ENCODE measurements at regions not wholly inside any gene's neighbourhood (a gene's known extent, or its start where the extent isn't known, plus 50 kb on each side); places are given as distances from the start of the nearest gene placed in this dataset.

DNA sequence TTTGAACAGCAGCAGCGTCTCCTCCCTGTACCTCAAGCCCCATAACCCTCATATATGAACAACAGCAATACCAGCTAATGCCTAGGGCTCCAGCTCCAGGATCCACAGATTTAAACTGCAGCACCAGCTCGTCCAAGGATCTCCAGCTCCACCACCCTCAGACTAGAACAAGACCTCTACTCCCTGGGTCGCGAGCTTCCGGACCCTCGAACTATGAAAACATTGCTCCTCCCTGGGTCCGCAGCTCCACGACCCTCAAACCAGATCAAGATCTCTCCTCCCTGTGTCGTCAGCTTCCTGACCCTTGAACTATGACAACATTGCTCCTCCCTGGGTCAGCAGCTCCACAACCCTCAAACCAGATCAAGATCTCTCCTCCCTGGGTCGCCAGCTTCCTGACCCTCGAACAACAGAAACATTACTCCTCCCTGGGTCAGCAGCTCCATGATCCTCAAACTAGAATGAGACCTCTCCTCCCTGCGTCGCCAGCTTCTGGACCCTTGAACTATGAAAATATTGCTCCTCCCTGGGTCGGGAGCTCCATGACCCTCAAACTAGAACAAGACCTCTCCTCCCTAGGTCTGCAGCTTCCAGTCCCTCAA, 339.0 kb upstream of the SULF2 start:
- TF ChIP-seq, protein P1, sequence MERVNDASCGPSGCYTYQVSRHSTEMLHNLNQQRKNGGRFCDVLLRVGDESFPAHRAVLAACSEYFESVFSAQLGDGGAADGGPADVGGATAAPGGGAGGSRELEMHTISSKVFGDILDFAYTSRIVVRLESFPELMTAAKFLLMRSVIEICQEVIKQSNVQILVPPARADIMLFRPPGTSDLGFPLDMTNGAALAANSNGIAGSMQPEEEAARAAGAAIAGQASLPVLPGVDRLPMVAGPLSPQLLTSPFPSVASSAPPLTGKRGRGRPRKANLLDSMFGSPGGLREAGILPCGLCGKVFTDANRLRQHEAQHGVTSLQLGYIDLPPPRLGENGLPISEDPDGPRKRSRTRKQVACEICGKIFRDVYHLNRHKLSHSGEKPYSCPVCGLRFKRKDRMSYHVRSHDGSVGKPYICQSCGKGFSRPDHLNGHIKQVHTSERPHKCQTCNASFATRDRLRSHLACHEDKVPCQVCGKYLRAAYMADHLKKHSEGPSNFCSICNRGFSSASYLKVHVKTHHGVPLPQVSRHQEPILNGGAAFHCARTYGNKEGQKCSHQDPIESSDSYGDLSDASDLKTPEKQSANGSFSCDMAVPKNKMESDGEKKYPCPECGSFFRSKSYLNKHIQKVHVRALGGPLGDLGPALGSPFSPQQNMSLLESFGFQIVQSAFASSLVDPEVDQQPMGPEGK (CRISPR knock-in tag; IDR thresholded peaks at IDR 0.05; ENCODE audit: borderline replicate concordance), result no peak
- TF ChIP-seq RARB (CRISPR knock-in tag; IDR thresholded peaks at IDR 0.05), result no peak
- TF ChIP-seq CSRNP3 (CRISPR knock-in tag; IDR thresholded peaks at IDR 0.05), result no peak
- TF ChIP-seq ZNF565 (CRISPR knock-in tag; conservative IDR thresholded peaks at IDR 0.05; ENCODE audit: low read depth), result no peak
- TF ChIP-seq PPARA (CRISPR knock-in tag; IDR thresholded peaks at IDR 0.05; ENCODE audit: borderline replicate concordance), result no peak
- no peak for TF ChIP-seq ESRRG (CRISPR knock-in tag; IDR thresholded peaks at IDR 0.05)
- no peak for TF ChIP-seq ARNTL (CRISPR knock-in tag; IDR thresholded peaks at IDR 0.05; ENCODE audit: borderline replicate concordance, low read depth)
- no peak for TF ChIP-seq TCF4 (CRISPR knock-in tag; IDR thresholded peaks at IDR 0.05; ENCODE audit: borderline replicate concordance)
- TF ChIP-seq TOX (CRISPR knock-in tag; IDR thresholded peaks at IDR 0.05; ENCODE audit: borderline replicate concordance), result no peak
- TF ChIP-seq, protein P2, sequence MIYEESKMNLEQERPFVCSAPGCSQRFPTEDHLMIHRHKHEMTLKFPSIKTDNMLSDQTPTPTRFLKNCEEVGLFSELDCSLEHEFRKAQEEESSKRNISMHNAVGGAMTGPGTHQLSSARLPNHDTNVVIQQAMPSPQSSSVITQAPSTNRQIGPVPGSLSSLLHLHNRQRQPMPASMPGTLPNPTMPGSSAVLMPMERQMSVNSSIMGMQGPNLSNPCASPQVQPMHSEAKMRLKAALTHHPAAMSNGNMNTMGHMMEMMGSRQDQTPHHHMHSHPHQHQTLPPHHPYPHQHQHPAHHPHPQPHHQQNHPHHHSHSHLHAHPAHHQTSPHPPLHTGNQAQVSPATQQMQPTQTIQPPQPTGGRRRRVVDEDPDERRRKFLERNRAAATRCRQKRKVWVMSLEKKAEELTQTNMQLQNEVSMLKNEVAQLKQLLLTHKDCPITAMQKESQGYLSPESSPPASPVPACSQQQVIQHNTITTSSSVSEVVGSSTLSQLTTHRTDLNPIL (CRISPR knock-in tag; IDR thresholded peaks at IDR 0.05; ENCODE audit: low read depth), result no peak
- no peak for TF ChIP-seq ZC3H10 (CRISPR knock-in tag; IDR thresholded peaks at IDR 0.05)
- TF ChIP-seq, protein P3, sequence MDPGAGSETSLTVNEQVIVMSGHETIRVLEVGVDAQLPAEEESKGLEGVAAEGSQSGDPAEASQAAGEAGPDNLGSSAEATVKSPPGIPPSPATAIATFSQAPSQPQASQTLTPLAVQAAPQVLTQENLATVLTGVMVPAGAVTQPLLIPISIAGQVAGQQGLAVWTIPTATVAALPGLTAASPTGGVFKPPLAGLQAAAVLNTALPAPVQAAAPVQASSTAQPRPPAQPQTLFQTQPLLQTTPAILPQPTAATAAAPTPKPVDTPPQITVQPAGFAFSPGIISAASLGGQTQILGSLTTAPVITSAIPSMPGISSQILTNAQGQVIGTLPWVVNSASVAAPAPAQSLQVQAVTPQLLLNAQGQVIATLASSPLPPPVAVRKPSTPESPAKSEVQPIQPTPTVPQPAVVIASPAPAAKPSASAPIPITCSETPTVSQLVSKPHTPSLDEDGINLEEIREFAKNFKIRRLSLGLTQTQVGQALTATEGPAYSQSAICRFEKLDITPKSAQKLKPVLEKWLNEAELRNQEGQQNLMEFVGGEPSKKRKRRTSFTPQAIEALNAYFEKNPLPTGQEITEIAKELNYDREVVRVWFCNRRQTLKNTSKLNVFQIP (CRISPR knock-in tag; IDR thresholded peaks at IDR 0.05; ENCODE audit: borderline replicate concordance, low read depth), result no peak
- TF ChIP-seq ZFP30 (CRISPR knock-in tag; IDR thresholded peaks at IDR 0.05), result no peak

Data from SK-N-SH treated with all-trans-retinoic acid at 6 μM for 48 hours (cell line).